ENCODE measurements at regions not wholly inside any gene's neighbourhood (a gene's known extent, or its start where the extent isn't known, plus 50 kb on each side); places are given as distances from the start of the nearest gene placed in this dataset.

DNA sequence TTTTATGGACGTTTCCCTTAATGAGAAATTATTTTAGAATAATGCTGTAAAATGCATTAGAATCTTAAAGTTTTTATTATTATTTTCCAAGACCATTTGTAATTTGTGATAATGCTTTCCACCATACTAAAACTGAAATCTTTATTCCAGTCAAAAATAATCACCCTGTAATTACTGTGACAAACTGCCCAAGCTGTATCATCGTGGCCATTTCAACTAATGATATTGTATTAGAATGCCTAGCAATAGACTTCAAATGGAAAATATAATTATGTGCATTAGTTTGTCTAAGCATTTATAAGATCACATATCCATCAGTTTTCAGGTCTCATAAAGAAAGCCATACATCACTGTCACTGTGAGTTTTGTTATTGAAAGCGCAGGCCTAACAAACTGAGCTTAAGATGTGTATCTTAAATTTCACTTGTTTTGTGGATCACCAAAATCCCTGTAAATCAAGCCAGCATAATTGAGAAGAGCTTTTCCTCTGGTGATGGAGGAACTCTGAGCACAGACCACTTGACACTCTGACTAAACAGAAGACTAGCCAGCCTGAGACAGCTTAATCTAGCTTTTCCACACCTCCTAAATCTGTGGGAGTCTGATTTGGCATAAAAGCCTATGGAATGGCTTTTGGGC is 1312.2 kb upstream of the ACVR2A start:
- DNase-seq = no peak

GRCh38 chr2:146532009-146532408 is 1312.8 kb upstream of the ACVR2A start:
- DNase-seq = no peak

- no peak for DNase-seq
Measured at GRCh38 chr2:146530886-146531285, 1313.9 kb upstream of the ACVR2A start.

DNA sequence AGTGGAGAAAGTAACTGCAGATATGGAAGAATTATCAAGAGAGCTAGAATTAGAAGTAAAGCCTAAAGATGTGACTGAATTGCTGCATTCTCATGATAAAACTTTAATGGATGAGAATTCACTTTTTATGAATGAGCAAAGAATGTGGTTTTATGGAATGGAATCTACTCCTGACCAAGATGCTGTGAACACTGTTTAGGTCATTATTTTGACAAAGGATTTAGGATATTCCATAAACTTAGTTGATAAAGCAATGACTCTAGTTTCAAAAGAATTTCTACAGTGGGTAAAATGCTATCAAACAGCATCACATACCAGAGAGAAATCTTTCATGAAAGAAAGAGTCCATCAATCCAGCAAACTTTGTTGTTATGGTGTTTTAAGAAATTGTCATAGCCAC is 1317.7 kb upstream of the ACVR2A start:
- DNase-seq = peak; percentile 55

DNA sequence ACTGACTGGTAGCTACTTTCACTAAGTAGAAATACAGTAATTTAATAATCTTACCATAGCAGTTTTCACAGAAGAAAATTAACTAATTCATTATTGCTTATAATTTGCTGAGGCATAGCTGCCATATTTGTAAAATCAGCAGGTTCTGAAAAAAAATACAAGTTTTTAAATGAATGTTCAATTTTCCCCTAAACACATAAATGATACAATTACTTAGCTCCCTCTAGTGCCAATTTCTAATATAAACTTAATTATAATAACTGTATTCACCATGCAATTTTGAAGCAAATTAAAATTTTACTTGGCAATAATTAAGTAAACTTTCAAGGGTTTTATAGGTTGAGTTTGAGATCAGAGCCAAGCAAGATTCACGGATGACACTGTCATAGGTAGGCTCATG is 1321.6 kb upstream of the ACVR2A start:
- DNase-seq = peak; percentile 8

GRCh38 chr2:146506851-146507250 is 1338.0 kb upstream of the ACVR2A start:
- no peak for DNase-seq

- no peak for DNase-seq
Measured at GRCh38 chr2:146503366-146503765, 1341.5 kb upstream of the ACVR2A start.

- DNase-seq = no peak
Measured at GRCh38 chr2:146496248-146496647, 1348.6 kb upstream of the ACVR2A start.

GRCh38 chr2:146489386-146489785 is 1355.4 kb upstream of the ACVR2A start:
- peak; percentile 30 for DNase-seq

- peak; percentile 60 for DNase-seq
Measured at GRCh38 chr2:146481629-146482028, 1363.2 kb upstream of the ACVR2A start.

DNA sequence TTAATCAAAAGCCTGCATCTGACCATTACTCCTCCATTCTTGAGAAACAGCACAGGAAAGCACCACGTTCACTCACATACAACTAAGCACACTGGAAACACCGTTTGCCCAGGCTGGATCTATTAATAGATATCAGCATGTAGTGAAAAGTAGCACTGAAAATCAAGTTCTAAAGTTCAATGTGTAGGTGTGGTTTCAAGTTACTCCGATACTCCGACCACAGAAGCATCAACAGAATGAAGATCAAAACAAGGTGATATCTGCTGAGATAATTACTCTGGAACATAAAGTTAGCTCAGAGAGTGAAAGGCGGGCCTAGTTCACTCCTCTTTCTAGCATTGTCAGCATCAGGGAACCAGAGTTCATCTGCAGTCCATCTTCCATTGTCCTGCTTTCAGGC is 1367.4 kb upstream of the ACVR2A start:
- DNase-seq = no peak

DNA sequence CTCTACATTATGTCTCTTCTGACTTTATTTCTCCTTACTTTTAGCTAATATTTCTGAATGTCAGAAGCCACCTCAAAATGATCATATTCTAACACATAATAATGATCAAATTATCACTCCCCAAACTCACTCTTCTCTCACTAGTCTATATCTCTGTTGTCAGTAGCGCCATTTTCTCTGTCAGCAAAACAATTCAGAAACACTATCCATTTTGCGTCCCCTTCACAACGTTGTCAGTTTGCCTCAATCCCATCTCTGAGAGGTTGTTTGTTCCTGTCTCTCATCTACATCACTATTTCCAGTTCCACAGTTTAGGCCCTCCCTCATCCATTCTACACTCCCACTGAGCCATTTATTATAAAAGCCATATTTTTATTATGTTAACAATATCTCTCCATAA is 1376.3 kb upstream of the ACVR2A start:
- no peak for DNase-seq

GRCh38 chr2:146467425-146467824 is 1377.4 kb upstream of the ACVR2A start:
- no peak for DNase-seq

DNA sequence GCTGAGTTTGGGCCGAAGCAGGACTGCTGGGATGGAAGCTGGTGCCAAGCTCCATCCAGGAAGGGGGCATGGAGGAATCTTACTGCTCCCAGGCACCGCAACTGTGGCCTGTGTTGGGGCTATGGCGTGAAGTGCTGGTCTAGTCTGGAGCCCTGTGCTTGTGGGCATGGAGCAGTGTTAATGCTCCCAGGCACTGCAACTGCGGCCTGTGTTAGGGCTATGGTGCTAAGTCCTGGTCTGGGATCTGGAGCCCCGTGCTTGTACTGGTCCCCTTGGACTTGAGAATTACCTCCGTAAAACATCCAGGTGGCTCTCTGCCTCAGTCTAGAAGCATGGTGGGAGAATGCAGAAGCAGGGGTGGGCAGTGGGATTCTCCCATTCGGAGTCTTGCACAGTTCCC is 1379.4 kb upstream of the ACVR2A start:
- no peak for DNase-seq

GRCh38 chr2:146461068-146461467 is 1383.8 kb upstream of the ACVR2A start:
- no peak for DNase-seq

DNA sequence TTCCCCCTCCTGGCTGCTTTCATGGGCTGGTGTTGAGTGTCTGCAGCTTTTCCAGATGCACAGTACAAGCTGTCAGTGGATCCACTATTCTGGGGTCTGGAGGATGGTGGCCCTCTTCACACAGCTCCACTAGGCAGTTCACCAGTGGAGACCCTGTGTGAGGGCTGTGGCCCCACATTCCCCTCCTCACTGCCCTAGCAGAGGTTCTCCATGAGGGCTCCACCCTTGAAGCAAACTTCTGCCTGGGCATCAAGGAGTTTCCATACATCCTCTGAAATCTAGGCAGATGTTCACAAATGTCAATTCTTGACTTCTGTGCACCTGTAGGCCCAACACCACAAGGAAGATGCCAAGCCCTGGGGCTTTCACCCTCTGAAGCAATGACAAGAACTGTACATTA is 1386.2 kb upstream of the ACVR2A start:
- DNase-seq = no peak

- peak; percentile 5 for DNase-seq
Measured at GRCh38 chr2:146457221-146457620, 1387.6 kb upstream of the ACVR2A start.

GRCh38 chr2:146455325-146455724 is 1389.5 kb upstream of the ACVR2A start:
- DNase-seq = no peak

GRCh38 chr2:146451972-146452371 is 1392.9 kb upstream of the ACVR2A start:
- DNase-seq = no peak

DNA sequence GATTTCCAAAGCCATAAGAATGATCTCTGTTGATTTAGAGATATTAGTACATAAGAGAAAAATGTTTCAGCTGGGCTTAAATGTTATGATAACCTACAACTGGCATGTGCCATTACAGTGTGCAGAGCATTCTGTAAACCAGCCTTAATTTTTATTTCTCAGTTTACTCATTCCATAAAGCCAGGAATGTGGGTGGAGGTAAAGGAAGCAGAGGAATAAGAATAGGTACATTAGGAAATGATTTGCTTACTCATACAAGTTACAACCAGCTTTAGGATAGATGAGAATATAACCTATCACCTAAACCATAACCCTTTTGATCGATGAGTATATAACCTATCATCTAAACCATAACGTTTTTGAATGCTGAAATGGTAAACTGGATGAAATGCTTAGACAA is 1394.7 kb upstream of the ACVR2A start:
- DNase-seq = no peak

- DNase-seq = no peak
Measured at GRCh38 chr2:146444987-146445386, 1399.8 kb upstream of the ACVR2A start.

DNA sequence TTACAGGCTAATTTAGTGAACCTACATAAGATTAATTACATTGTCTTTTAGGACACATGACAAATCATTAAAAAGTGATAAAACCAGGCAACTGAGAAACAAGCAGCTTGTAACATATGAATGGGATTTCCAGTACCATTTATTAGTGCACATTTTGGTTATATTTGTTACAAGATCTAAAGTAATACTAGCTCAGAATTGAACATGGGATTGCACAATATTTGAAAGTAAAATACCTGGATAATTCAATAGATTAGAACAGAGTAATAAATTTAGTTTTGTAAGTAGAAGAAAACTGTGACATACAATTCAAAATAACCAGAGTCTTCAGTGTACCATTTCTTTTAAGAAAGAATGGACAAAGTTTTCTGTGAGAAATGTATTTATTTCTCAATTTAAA is 1400.7 kb upstream of the ACVR2A start:
- DNase-seq = no peak

DNA sequence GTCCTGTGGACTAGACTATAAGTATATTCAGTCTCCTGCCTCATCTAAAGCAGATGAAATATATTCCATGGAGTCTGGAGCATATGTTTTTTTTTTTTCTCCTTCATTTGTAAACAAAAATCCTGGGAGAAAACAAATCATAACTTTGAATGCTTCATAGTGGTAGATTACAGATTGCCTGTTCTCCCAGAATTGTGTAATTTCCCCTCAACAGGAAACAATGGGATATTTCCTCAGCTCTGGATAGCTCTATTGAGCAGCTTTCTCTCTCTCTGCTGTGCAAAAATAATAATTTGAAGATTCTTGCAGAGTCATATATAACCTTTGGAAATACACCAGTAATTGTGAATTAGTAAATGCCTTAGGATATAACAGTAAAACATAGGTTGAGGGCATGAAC is 1406.6 kb upstream of the ACVR2A start:
- DNase-seq = no peak

GRCh38 chr2:146437712-146438111 is 1407.1 kb upstream of the ACVR2A start:
- no peak for DNase-seq

GRCh38 chr2:146433116-146433875 is 1411.5 kb upstream of the ACVR2A start:
- no peak for DNase-seq
